ENCODE measurements at regions not wholly inside any gene's neighbourhood (a gene's known extent, or its start where the extent isn't known, plus 50 kb on each side); places are given as distances from the start of the nearest gene placed in this dataset.

DNA sequence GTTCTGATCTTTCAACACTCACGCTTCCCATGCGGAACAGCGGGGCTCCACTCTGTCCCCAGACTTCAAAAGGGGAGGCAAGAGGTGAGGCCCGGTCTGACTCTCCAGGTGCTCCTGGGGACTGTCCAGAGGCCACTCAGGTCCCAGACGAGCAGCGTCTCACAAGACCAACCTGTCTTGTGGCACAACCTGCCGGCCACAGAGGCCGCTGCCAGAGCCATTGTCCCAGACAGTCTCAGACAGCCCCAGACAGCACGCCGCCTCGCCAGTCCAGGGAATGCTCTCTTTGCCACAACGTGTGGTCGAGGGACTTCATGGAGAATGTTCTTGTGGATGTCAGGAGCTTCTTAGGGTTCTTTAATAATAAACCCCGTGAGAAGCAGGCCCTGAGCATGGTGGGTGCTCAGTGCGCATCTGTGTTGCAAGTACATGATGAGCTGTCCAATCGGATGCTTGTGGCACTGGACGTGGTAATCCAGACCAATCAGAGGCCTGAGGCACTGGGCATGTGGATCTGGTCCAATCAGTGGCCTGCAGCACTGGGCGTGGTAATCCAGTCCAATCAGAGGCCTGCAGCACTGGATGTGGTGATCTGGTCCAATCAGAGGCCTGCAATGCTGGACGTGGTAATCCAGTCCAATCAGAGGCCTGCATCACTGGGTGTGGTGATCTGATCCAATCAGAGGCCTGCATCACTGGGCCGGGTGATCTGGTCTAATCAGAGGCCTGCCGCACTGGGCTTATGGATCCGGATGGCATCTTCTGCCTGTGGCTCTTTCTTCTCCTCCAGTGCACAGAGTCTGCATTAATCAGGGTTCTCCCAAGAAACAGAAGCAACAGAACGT is 76.4 kb downstream of the TMEM18 start:
- Histone ChIP-seq H3K9me3 (no peaks in the 10 kb centered on the region), H3K27ac (no peak overlapping the region), H3K36me3 (no peaks in the 10 kb centered on the region), H3K27me3 (replicated peaks in 1 of 7) (no peaks in the 10 kb centered on the region), H3K4me3 (no peak overlapping the region), H3K4me1 (no peaks in the 10 kb centered on the region)
- WGBS, 5 donors: 83 to 91% (median 86%) methylated on average over 18 to 23 of the region's 23 CpGs
- intact Hi-C loops (cut with DNase I; ENCODE audit: low total_unique reads): no loop called here
- TF ChIP-seq POLR2AphosphoS5 (IDR thresholded peaks at IDR 0.05) (no peak), POLR2A (IDR thresholded peaks at IDR 0.05) (no peak)
- TF ChIP-seq, protein P1, sequence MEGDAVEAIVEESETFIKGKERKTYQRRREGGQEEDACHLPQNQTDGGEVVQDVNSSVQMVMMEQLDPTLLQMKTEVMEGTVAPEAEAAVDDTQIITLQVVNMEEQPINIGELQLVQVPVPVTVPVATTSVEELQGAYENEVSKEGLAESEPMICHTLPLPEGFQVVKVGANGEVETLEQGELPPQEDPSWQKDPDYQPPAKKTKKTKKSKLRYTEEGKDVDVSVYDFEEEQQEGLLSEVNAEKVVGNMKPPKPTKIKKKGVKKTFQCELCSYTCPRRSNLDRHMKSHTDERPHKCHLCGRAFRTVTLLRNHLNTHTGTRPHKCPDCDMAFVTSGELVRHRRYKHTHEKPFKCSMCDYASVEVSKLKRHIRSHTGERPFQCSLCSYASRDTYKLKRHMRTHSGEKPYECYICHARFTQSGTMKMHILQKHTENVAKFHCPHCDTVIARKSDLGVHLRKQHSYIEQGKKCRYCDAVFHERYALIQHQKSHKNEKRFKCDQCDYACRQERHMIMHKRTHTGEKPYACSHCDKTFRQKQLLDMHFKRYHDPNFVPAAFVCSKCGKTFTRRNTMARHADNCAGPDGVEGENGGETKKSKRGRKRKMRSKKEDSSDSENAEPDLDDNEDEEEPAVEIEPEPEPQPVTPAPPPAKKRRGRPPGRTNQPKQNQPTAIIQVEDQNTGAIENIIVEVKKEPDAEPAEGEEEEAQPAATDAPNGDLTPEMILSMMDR (IDR thresholded peaks at IDR 0.05 in 8 of 11, conservative IDR thresholded peaks at IDR 0.05 in 3 of 11): no peak
- peak; percentile 66 for DNase-seq

DNA sequence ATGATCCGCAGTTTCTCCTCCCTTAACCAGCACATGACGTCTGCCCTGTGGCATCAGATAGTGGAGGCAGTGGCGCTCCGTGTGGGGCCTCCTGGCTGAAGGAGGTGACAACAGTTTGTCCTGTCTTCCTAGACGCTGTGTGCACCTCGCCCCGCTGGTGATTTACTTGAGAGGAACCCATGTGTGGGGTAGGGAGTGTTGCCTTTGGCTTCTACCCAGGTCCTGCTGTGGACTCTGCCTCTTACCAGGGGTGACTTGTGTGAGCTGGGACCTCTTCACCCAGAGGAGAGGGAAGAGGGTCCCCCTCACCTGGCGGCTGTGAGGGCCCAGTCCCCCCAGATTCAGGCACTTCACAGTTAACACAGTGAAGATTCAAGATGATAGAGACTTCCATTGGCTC is 77.6 kb downstream of the TMEM18 start:
- intact Hi-C loops (cut with DNase I; ENCODE audit: low total_unique reads): no loop called here
- Histone ChIP-seq H3K4me3 (no peak overlapping the region), H3K27me3 (replicated peaks in 1 of 7) (no peaks in the 10 kb centered on the region), H3K9me3 (no peaks in the 10 kb centered on the region), H3K4me1 (no peaks in the 10 kb centered on the region), H3K27ac (no peak overlapping the region), H3K36me3 (no peaks in the 10 kb centered on the region)
- TF ChIP-seq POLR2A (IDR thresholded peaks at IDR 0.05) (no peak), POLR2AphosphoS5 (IDR thresholded peaks at IDR 0.05) (no peak)
- TF ChIP-seq, protein P1 (IDR thresholded peaks at IDR 0.05 in 8 of 11, conservative IDR thresholded peaks at IDR 0.05 in 3 of 11): no peak
- WGBS, 5 donors: 77 to 94% (median 84%) methylated on average over 8 of the region's 8 CpGs
- DNase-seq: no peak

DNA sequence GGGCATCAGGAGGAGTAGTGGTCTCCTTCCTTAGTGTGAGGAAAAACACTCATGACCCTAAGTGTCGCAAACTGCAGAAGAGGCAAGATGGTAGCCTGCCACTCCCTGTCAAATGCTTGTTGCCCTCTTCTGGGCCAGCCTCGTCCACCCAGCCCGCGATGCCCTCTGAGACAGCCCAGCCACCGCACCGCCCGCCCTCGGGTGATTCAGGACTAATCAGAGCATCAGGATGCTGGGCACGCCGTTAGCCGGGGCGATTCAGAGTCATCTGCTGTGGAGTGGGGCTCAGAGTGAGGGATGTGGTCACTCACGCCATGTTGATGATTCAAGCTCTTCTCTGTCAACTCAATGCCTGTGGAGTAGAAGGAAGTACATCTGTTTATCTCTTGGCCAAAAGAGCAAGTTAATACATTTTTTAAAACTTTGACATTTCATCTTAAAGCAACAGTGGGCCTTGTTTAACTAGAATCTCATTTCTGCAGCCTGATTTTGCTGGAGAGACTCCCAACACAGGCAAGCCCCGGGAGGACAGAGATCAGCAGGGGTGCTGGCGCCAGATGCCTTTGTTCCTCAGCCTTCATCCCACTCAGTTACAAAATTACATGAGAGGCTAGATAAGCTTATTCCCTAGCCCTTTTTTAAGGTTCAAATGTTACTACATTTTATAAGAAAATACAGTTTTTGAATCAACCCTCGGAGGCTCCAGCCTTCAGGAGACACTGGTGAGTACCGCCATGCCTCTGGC is 79.0 kb downstream of the TMEM18 start:
- intact Hi-C loops (cut with DNase I; ENCODE audit: low total_unique reads): no loop called here
- Histone ChIP-seq H3K36me3 (no peaks in the 10 kb centered on the region), H3K9me3 (no peaks in the 10 kb centered on the region), H3K27me3 (replicated peaks in 1 of 7) (no peaks in the 10 kb centered on the region), H3K4me1 (no peaks in the 10 kb centered on the region), H3K27ac (no peak overlapping the region), H3K4me3 (no peak overlapping the region)
- TF ChIP-seq, protein P1 (IDR thresholded peaks at IDR 0.05 in 8 of 11, conservative IDR thresholded peaks at IDR 0.05 in 3 of 11): no peak
- no peak for TF ChIP-seq POLR2A (IDR thresholded peaks at IDR 0.05)
- no peak for TF ChIP-seq POLR2AphosphoS5 (IDR thresholded peaks at IDR 0.05)
- 90 to 92% (median 91%) methylated on average over 17 of the region's 17 CpGs for WGBS, 5 donors
- DNase-seq: no peak

All from spleen (tissue), 11 donors.